ENCODE measurements at regions not wholly inside any gene's neighbourhood (a gene's known extent, or its start where the extent isn't known, plus 50 kb on each side); places are given as distances from the start of the nearest gene placed in this dataset.

DNA sequence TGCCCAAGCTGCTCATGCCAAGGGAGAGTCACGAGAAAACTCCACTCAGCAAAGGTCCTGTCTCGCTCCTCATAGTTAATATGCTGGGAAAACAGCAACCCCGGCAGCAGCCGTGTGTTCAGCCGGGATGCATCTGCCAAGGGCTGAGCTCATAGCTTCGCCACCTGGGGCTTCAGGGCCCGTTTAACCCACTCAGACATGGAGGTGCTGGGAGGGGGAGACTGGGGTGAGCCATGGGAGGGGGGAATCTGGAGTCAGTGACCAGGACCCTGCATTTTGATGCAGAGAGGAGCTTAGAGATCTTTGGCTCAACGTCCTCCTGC lies 283.4 kb downstream of the PTPRU start:
- no peak for ATAC-seq
- TF ChIP-seq ZFP30 (CRISPR knock-in tag; IDR thresholded peaks at IDR 0.05): no peak
- no peak for TF ChIP-seq OSR1 (CRISPR knock-in tag; IDR thresholded peaks at IDR 0.05)
- TF ChIP-seq SNAI2 (CRISPR knock-in tag; IDR thresholded peaks at IDR 0.05): no peak
- TF ChIP-seq ZNF565 (CRISPR knock-in tag; conservative IDR thresholded peaks at IDR 0.05; ENCODE audit: low read depth): no peak
- no peak for TF ChIP-seq RARB (CRISPR knock-in tag; IDR thresholded peaks at IDR 0.05)
- no peak for TF ChIP-seq ZFP3 (CRISPR knock-in tag; IDR thresholded peaks at IDR 0.05)
- TF ChIP-seq, protein P1, sequence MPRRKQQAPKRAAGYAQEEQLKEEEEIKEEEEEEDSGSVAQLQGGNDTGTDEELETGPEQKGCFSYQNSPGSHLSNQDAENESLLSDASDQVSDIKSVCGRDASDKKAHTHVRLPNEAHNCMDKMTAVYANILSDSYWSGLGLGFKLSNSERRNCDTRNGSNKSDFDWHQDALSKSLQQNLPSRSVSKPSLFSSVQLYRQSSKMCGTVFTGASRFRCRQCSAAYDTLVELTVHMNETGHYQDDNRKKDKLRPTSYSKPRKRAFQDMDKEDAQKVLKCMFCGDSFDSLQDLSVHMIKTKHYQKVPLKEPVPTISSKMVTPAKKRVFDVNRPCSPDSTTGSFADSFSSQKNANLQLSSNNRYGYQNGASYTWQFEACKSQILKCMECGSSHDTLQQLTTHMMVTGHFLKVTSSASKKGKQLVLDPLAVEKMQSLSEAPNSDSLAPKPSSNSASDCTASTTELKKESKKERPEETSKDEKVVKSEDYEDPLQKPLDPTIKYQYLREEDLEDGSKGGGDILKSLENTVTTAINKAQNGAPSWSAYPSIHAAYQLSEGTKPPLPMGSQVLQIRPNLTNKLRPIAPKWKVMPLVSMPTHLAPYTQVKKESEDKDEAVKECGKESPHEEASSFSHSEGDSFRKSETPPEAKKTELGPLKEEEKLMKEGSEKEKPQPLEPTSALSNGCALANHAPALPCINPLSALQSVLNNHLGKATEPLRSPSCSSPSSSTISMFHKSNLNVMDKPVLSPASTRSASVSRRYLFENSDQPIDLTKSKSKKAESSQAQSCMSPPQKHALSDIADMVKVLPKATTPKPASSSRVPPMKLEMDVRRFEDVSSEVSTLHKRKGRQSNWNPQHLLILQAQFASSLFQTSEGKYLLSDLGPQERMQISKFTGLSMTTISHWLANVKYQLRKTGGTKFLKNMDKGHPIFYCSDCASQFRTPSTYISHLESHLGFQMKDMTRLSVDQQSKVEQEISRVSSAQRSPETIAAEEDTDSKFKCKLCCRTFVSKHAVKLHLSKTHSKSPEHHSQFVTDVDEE (CRISPR knock-in tag; IDR thresholded peaks at IDR 0.05): no peak
- TF ChIP-seq, protein P2, sequence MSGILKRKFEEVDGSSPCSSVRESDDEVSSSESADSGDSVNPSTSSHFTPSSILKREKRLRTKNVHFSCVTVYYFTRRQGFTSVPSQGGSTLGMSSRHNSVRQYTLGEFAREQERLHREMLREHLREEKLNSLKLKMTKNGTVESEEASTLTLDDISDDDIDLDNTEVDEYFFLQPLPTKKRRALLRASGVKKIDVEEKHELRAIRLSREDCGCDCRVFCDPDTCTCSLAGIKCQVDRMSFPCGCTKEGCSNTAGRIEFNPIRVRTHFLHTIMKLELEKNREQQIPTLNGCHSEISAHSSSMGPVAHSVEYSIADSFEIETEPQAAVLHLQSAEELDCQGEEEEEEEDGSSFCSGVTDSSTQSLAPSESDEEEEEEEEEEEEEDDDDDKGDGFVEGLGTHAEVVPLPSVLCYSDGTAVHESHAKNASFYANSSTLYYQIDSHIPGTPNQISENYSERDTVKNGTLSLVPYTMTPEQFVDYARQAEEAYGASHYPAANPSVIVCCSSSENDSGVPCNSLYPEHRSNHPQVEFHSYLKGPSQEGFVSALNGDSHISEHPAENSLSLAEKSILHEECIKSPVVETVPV (CRISPR knock-in tag; IDR thresholded peaks at IDR 0.05): no peak
- no peak for TF ChIP-seq PPARA (CRISPR knock-in tag; IDR thresholded peaks at IDR 0.05; ENCODE audit: borderline replicate concordance)
- TF ChIP-seq ESRRG (CRISPR knock-in tag; IDR thresholded peaks at IDR 0.05): no peak
- TF ChIP-seq, protein P3, sequence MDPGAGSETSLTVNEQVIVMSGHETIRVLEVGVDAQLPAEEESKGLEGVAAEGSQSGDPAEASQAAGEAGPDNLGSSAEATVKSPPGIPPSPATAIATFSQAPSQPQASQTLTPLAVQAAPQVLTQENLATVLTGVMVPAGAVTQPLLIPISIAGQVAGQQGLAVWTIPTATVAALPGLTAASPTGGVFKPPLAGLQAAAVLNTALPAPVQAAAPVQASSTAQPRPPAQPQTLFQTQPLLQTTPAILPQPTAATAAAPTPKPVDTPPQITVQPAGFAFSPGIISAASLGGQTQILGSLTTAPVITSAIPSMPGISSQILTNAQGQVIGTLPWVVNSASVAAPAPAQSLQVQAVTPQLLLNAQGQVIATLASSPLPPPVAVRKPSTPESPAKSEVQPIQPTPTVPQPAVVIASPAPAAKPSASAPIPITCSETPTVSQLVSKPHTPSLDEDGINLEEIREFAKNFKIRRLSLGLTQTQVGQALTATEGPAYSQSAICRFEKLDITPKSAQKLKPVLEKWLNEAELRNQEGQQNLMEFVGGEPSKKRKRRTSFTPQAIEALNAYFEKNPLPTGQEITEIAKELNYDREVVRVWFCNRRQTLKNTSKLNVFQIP (CRISPR knock-in tag; IDR thresholded peaks at IDR 0.05; ENCODE audit: borderline replicate concordance, low read depth): no peak
- TF ChIP-seq, protein P4, sequence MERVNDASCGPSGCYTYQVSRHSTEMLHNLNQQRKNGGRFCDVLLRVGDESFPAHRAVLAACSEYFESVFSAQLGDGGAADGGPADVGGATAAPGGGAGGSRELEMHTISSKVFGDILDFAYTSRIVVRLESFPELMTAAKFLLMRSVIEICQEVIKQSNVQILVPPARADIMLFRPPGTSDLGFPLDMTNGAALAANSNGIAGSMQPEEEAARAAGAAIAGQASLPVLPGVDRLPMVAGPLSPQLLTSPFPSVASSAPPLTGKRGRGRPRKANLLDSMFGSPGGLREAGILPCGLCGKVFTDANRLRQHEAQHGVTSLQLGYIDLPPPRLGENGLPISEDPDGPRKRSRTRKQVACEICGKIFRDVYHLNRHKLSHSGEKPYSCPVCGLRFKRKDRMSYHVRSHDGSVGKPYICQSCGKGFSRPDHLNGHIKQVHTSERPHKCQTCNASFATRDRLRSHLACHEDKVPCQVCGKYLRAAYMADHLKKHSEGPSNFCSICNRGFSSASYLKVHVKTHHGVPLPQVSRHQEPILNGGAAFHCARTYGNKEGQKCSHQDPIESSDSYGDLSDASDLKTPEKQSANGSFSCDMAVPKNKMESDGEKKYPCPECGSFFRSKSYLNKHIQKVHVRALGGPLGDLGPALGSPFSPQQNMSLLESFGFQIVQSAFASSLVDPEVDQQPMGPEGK (CRISPR knock-in tag; IDR thresholded peaks at IDR 0.05; ENCODE audit: borderline replicate concordance): no peak
- no peak for TF ChIP-seq ISL1 (CRISPR knock-in tag; IDR thresholded peaks at IDR 0.05)
- TF ChIP-seq ZC3H10 (CRISPR knock-in tag; IDR thresholded peaks at IDR 0.05): no peak
- no peak for TF ChIP-seq GLIS3 (CRISPR knock-in tag; IDR thresholded peaks at IDR 0.05)

DNA sequence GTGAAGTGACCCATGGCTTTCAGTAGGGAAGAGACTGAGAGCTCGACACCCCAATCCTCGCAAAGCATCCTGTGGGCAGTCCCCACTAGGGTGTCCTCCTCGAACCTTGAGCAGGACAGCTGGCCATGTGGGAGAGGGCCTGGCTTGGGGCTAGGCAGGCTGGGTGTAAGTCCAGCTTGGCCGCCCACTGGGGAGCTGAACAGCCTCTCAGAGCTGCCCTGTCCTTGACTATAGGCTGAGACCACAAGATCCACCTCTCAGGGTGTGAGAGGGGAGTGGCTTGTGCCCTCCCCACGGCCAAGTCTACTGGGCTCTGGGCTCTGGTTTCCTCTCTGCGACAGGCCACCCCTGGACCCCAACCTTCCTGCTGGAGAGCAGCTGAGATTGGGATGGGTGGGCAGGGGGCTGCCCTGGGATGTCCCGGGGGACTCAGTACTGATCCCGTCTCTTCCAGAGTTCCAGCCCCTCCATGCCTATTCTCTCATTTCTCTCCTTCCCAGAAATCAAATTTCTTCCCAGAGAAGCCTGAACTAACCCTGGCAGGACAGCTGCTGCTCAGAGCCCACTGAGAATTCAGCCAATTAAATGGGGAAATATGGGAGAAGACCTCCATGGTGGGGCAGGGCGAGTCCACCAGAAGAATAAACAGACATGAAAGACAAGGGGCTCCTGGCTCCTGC lies 282.9 kb downstream of the PTPRU start:
- no peak for ATAC-seq
- TF ChIP-seq OSR1 (CRISPR knock-in tag; IDR thresholded peaks at IDR 0.05) (no peak), ESRRG (CRISPR knock-in tag; IDR thresholded peaks at IDR 0.05) (no peak), ZFP30 (CRISPR knock-in tag; IDR thresholded peaks at IDR 0.05) (no peak), ZC3H10 (CRISPR knock-in tag; IDR thresholded peaks at IDR 0.05) (no peak), ZNF8 (CRISPR knock-in tag; IDR thresholded peaks at IDR 0.05) (no peak), ZNF70 (CRISPR knock-in tag; IDR thresholded peaks at IDR 0.05) (no peak), ISL1 (CRISPR knock-in tag; IDR thresholded peaks at IDR 0.05) (no peak), TCF4 (CRISPR knock-in tag; IDR thresholded peaks at IDR 0.05; ENCODE audit: borderline replicate concordance) (no peak), SNAI2 (CRISPR knock-in tag; IDR thresholded peaks at IDR 0.05) (no peak), RARB (CRISPR knock-in tag; IDR thresholded peaks at IDR 0.05) (no peak), ZNF565 (CRISPR knock-in tag; conservative IDR thresholded peaks at IDR 0.05; ENCODE audit: low read depth) (no peak), GLIS3 (CRISPR knock-in tag; IDR thresholded peaks at IDR 0.05) (no peak), CSDC2 (CRISPR knock-in tag; IDR thresholded peaks at IDR 0.05) (no peak), TOX (CRISPR knock-in tag; IDR thresholded peaks at IDR 0.05; ENCODE audit: borderline replicate concordance) (no peak)
- TF ChIP-seq, protein P2 (CRISPR knock-in tag; IDR thresholded peaks at IDR 0.05): no peak
- TF ChIP-seq, protein P4 (CRISPR knock-in tag; IDR thresholded peaks at IDR 0.05; ENCODE audit: borderline replicate concordance): no peak
- TF ChIP-seq, protein P5, sequence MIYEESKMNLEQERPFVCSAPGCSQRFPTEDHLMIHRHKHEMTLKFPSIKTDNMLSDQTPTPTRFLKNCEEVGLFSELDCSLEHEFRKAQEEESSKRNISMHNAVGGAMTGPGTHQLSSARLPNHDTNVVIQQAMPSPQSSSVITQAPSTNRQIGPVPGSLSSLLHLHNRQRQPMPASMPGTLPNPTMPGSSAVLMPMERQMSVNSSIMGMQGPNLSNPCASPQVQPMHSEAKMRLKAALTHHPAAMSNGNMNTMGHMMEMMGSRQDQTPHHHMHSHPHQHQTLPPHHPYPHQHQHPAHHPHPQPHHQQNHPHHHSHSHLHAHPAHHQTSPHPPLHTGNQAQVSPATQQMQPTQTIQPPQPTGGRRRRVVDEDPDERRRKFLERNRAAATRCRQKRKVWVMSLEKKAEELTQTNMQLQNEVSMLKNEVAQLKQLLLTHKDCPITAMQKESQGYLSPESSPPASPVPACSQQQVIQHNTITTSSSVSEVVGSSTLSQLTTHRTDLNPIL (CRISPR knock-in tag; IDR thresholded peaks at IDR 0.05; ENCODE audit: low read depth): no peak
- TF ChIP-seq, protein P1 (CRISPR knock-in tag; IDR thresholded peaks at IDR 0.05): no peak
